Uterus (tissue), 2 donors: ENCODE measurements at regions not wholly inside any gene's neighbourhood (a gene's known extent, or its start where the extent isn't known, plus 50 kb on each side); places are given as distances from the start of the nearest gene placed in this dataset.

Experiments
- POLR2A ChIP-seq, 2 donors: fragments of 450-650 bp; IDR thresholded peaks; one replicate each; pipeline ENCODE4 v1.6.1; 2016; ENCODE audit warnings: antibody characterized with exemption in 2 of 2, mild to moderate bottlenecking in 1 of 2, moderate library complexity in 1 of 2
- TF ChIP-seq, protein P1 (sequence below), 4 experiments: fragments of 200-600 bp in 2 of 4; fragments of 450-650 bp in 2 of 4; sonication (generic) in 2 of 4; IDR thresholded peaks; one replicate each; pipeline ENCODE4 v1.5.1; 2016 to 2019; ENCODE audit warnings: antibody characterized with exemption in 4 of 4, mild to moderate bottlenecking in 2 of 4, moderate library complexity in 1 of 4

DNA sequence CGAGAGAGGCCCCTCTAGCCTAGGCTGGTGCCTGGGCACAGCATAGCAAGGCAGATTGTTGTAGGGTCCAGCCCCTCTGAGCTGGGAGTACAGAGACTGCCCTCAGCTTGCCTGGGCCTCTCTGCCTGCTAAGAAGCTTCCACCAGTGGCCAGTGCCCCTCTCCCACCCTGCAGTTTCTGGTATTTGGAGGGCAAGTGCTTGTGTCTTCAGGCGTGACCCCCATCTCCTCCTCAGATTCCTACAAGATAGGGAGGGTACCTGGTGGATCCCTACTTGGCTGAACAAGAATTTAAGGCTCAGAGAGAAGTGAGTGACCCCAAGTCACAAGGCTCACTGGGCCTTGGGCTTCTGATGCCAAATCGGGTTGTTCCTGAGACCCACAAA, 152.7 kb downstream of the URI1 start:
- TF ChIP-seq, protein P1, sequence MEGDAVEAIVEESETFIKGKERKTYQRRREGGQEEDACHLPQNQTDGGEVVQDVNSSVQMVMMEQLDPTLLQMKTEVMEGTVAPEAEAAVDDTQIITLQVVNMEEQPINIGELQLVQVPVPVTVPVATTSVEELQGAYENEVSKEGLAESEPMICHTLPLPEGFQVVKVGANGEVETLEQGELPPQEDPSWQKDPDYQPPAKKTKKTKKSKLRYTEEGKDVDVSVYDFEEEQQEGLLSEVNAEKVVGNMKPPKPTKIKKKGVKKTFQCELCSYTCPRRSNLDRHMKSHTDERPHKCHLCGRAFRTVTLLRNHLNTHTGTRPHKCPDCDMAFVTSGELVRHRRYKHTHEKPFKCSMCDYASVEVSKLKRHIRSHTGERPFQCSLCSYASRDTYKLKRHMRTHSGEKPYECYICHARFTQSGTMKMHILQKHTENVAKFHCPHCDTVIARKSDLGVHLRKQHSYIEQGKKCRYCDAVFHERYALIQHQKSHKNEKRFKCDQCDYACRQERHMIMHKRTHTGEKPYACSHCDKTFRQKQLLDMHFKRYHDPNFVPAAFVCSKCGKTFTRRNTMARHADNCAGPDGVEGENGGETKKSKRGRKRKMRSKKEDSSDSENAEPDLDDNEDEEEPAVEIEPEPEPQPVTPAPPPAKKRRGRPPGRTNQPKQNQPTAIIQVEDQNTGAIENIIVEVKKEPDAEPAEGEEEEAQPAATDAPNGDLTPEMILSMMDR (IDR thresholded peaks at IDR 0.05), result no peak
- no peak for TF ChIP-seq POLR2A (IDR thresholded peaks at IDR 0.05)
